ENCODE measurements at regions not wholly inside any gene's neighbourhood (a gene's known extent, or its start where the extent isn't known, plus 50 kb on each side); places are given as distances from the start of the nearest gene placed in this dataset.

- TF ChIP-seq CTCF (conservative IDR thresholded peaks at IDR 0.05; ENCODE audit: low read length) (no peak), EZH2phosphoT487 (IDR thresholded peaks at IDR 0.05; ENCODE audit: borderline replicate concordance) (no peak)
Measured at GRCh38 chr21:41000838-41001237, 153.9 kb upstream of the DSCAM start.
